LNCaP clone FGC (cell line): ENCODE measurements at regions not wholly inside any gene's neighbourhood (a gene's known extent, or its start where the extent isn't known, plus 50 kb on each side); places are given as distances from the start of the nearest gene placed in this dataset.

Source experiments
- DNase-seq: peaks from one replicate; pipeline ENCODE4 v3.0.0-alpha.2; 2011; ENCODE audit warnings: low read depth
- H3K4me3 ChIP-seq: 2 replicates; pipeline ENCODE4 v1.5.1; 2011; ENCODE audit warnings: mild to moderate bottlenecking, low read depth, low read length, control low read depth
- CTCF ChIP-seq: IDR thresholded peaks from 2 replicates; pipeline ENCODE4 v1.5.1; 2012; ENCODE audit warnings: mild to moderate bottlenecking; ENCODE audit not compliant: control insufficient read depth, insufficient read depth; ENCODE audit errors: extremely low read depth

DNA sequence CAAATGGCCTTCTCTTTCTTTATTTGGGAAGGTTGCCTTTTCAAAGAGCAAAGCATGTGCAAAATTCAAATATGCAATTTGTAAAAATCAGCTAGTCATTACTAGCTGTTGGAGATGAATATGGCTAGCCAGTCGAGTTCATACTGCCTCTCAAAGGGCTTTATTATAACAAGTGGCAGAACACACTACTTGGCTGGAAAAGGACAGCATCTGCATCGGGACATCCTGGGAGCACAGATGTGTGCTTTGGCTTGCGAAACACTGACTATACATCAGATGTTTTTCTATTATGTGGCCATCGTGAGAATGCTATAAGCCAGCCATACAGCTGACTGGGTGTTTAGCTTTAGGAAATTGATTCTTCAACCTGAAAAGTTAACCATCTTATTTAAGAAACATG lies 424.2 kb downstream of the KCTD12 start:
- no peak overlapping the region for H3K4me3 ChIP-seq
- TF ChIP-seq CTCF: no peak
- DNase-seq: no peak

GRCh38 chr13:76461484-76461883 lies 424.7 kb downstream of the KCTD12 start:
- H3K4me3 ChIP-seq: no peak overlapping the region
- TF ChIP-seq CTCF: no peak
- DNase-seq: no peak

DNA sequence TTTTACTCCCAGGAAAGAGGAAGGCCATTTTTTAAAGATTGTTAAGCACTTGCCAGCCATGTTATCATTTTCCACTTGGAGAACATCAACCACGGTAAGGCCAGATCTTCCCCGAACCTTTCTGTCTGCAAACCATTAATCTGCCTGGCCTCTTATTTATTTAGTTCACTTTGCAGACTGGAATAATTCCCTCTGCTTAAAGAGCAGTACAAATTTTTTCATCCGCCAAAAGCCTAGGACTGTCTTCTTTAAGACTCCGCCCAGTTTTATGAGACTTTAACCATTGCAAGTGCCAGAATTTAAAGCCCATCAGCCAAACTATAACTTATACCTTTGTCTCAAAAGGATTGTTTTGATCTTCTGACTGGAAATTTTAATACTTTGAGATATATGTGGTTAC lies 426.3 kb downstream of the KCTD12 start:
- TF ChIP-seq CTCF: no peak
- DNase-seq: no peak
- no peak overlapping the region for H3K4me3 ChIP-seq

GRCh38 chr13:76455960-76456359 lies 430.2 kb downstream of the KCTD12 start:
- no peak overlapping the region for H3K4me3 ChIP-seq
- TF ChIP-seq CTCF: no peak
- no peak for DNase-seq

DNA sequence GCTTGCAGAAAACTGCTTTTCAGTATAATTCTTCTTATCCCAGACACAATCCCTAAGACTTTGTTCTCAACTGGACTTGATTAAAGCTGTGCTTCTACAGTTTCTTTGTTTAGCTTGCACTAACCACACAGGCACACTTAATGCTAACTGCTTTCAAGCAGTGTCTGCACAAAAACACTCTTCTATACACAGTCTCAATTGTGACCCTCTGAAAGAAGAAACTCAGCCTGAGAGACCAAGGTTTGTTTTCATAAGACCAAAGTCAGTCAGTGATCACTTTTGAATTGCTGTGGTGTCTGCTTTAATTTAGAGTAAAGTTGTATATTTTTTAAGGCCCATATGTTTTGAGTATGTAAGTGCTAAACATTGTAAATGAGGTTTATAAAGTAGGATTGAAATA lies 431.2 kb downstream of the KCTD12 start:
- DNase-seq: no peak
- no peak for TF ChIP-seq CTCF
- no peak overlapping the region for H3K4me3 ChIP-seq

DNA sequence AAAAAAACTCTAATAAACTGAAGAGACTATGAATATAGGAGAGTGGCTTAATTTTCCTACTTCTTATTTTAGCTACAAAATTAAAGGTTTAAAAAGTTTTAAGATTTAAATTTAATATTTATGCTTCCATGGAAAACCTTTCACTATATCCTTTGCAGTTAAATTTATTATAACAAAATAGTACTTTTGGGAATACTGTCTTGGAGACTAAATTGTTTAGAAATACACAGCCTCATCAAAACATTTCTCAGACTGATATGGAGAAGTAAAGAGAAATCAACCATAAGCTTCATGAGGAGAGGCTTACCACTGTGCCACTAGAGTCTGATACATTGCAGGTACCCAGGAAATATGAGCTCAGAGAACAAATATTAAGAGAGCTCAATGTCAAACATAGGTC lies 436.5 kb downstream of the KCTD12 start:
- no peak for DNase-seq
- H3K4me3 ChIP-seq: no peak overlapping the region
- TF ChIP-seq CTCF: no peak

DNA sequence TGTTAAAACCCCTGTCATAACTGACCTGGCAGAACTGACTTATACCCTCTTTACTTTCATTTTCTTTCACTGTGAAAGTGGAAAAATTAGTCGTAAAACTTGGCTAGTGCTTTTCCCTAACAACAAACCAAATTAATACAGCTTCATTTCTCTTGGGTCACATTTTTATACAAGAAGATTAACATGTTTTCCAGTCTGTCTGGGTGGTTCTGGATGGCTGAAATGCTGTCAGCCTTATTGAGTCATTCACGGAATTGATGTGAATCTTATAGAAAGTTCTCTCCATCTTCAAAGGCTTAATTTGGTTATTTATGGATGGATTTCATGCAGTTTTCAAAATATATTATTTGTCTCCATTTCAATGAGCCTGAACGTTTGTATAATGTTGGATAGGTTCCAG lies 440.0 kb downstream of the KCTD12 start:
- no peak for DNase-seq
- H3K4me3 ChIP-seq: no peak overlapping the region
- TF ChIP-seq CTCF: no peak
